Activated CD4-positive, alpha-beta T cell treated with anti-CD3 and anti-CD28 coated beads, Interleukin-2, Interleukin-4, amounts not matched to agents 100 ng/mL and 50 ng/mL, durations not matched to agents 16 hours and 8 hours (primary cell): ENCODE measurements at regions not wholly inside any gene's neighbourhood (a gene's known extent, or its start where the extent isn't known, plus 50 kb on each side); places are given as distances from the start of the nearest gene placed in this dataset.
"Not testable (repeated sequence)": the region's sequence is repeated elsewhere in the genome, so short reads cannot be mapped to it uniquely, and the experiment has no call there.

ENCODE experiments used
- DNase-seq: peaks from one replicate; pipeline ENCODE4 v3.0.0-alpha.2; 2020; ENCODE audit warnings: low spot score

DNA sequence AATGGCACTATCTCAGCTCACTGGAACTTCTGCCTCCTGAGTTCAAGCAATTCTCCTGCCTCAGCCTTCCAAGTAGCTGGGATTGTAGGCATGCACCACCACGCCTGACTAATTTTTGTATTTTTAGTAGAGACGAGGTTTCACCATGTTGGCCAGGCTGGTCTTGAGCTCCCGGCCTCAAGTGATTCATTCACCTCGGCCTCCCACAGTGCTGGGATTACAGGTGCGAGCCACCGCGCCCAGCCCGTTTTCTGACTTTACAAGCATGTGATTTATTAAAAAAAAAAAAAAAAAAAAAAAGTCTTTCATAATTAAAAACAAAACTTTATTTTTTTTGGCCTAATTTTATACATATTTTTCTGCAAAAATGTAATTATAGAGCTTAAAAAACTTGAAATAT lies 64.8 kb upstream of the DGKB start:
- not testable (repeated sequence) for DNase-seq

GRCh38 chr7:14962778-14963177 lies 60.2 kb upstream of the DGKB start:
- DNase-seq, result no peak

DNA sequence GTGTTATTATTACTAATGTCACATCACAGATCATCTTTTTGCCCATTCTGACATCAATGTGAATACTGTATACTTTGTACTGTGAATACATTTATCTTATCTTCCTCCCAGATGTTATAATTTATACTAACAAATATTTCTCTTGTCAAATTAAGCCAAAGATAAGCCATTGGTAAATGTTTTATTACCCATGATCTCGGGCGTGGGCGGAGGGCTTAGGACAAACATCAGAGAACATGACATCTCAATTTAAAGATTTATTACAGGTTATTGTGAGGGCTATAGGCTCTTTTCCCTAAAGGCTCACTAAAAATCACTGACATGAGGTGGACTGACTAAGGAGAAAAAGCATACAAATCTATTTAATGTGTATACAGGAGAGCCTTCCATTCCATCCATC lies 58.2 kb upstream of the DGKB start:
- DNase-seq, result no peak

DNA sequence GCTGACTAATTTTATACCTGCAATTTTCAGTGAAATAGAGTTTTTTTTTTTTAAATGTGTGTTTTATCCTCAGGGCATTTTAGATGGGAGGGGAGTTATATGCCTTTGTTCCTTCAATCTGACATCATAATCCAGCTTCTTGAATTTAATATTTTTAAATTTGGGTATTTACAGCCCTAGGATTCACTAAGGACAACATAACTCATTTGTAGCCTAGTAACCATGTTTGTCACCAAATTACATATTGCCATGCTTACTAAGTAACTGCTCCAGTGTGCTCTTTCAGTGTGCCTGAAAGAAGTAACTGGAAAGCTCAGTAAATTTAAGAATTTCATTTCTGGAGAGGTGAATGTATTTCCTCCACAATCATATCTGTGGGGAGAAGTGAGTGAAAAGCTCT lies 56.8 kb upstream of the DGKB start:
- DNase-seq, result no peak

DNA sequence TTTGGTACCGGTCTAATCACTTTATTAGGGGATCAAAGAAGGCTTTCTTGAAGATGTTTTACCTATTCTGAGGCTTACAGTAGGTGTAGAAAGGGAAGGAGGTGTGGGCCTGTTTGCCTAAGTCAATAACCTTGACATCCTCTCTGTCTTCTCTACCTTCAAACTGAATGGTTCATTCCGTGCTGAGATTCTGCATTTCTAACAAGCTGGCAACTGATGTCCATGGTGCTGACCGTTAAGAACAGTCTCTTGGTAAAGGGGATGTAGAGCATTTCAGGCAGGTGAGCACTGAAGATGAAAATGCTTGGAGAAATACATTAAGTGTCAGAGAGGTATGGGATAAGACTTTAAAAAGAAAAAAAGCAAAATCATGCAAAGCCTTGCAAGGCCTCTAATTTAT lies 51.5 kb upstream of the DGKB start:
- DNase-seq, result no peak
